ENCODE measurements at regions not wholly inside any gene's neighbourhood (a gene's known extent, or its start where the extent isn't known, plus 50 kb on each side); places are given as distances from the start of the nearest gene placed in this dataset.
A peak's percentile ranks its signal among the peaks of the same experiment; 100 is the strongest.

GRCh38 chr16:89027281-89027680 is 50.3 kb upstream of the CBFA2T3 start:
- no peak for DNase-seq

GRCh38 chr16:89031715-89032659 is 55.0 kb upstream of the CBFA2T3 start:
- peak; percentile 19 for DNase-seq

- DNase-seq, result no peak
Measured at GRCh38 chr16:89033304-89033703, 56.3 kb upstream of the CBFA2T3 start.

GRCh38 chr16:89033796-89034572 is 57.0 kb upstream of the CBFA2T3 start:
- no peak for DNase-seq

GRCh38 chr16:89034573-89034961 is 57.6 kb upstream of the CBFA2T3 start:
- no peak for DNase-seq

GRCh38 chr16:89034971-89035668 is 58.1 kb upstream of the CBFA2T3 start:
- no peak for DNase-seq

GRCh38 chr16:89035669-89036570 is 57.7 kb upstream of the ACSF3 start:
- DNase-seq, result no peak

GRCh38 chr16:89036776-89037175 is 56.9 kb upstream of the ACSF3 start:
- no peak for DNase-seq

GRCh38 chr16:89037261-89038152 is 56.1 kb upstream of the ACSF3 start:
- peak; percentile 44 for DNase-seq

- DNase-seq, result no peak
Measured at GRCh38 chr16:89038221-89038721, 55.4 kb upstream of the ACSF3 start.

- DNase-seq, result no peak
Measured at GRCh38 chr16:89038811-89039735, 54.6 kb upstream of the ACSF3 start.

GRCh38 chr16:89039756-89040155 is 53.9 kb upstream of the ACSF3 start:
- no peak for DNase-seq

GRCh38 chr16:89040391-89040790 is 53.3 kb upstream of the ACSF3 start:
- DNase-seq, result no peak

GRCh38 chr16:89040861-89041570 is 52.6 kb upstream of the ACSF3 start:
- DNase-seq, result no peak

GRCh38 chr16:89041571-89042481 is 51.8 kb upstream of the ACSF3 start:
- DNase-seq, result no peak

- DNase-seq, result no peak
Measured at GRCh38 chr16:89042711-89043551, 50.7 kb upstream of the ACSF3 start.
